KG1 (cell line): ENCODE measurements at regions not wholly inside any gene's neighbourhood (a gene's known extent, or its start where the extent isn't known, plus 50 kb on each side); places are given as distances from the start of the nearest gene placed in this dataset.

Experiments
- DNase-seq: peaks from one replicate; lab custom pipeline; 2025; lab: John Stamatoyannopoulos, UW

- DNase-seq = no peak
Measured at GRCh38 chr4:124469981-124470380, 242.6 kb downstream of the ANKRD50 start.

DNA sequence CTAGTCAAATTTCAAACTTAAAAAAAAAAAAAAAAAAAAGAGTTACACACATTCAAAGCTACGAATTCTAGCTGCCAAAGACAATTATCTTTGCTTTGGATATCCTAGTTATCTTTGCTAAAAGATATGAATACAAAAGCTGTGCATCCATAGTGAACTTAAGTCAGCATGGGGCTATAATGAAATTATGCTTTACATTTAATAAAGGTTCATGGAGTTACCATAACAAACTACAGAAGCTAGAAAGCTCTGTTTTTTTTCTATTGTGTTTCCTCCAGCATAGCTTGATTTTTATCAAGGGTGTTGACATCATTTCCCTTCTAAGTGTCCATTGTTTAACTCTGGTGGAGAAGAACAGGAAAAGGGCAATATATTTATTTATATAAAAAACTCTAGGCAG, 234.1 kb downstream of the ANKRD50 start:
- DNase-seq = no peak

GRCh38 chr4:124480061-124480460, 232.5 kb downstream of the ANKRD50 start:
- no peak for DNase-seq

DNA sequence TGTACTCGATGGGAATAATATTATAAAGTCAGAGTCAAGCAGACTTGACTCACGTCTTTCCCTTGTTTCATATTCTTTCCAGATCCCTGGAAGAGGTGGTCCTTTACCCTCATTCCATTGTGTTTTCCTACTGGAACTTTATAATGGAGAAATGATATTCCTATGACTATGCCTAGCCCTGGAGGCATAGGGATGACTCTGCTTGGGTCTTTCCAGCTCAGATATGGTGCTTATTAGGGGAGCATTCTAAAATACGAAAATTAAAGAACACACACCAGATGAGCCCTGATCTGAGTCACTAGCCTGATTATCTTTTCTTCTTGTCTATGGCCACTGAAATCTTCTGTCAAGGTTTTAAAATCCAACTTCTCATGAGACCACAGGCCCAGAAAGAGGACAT, 231.4 kb downstream of the ANKRD50 start:
- DNase-seq = no peak

DNA sequence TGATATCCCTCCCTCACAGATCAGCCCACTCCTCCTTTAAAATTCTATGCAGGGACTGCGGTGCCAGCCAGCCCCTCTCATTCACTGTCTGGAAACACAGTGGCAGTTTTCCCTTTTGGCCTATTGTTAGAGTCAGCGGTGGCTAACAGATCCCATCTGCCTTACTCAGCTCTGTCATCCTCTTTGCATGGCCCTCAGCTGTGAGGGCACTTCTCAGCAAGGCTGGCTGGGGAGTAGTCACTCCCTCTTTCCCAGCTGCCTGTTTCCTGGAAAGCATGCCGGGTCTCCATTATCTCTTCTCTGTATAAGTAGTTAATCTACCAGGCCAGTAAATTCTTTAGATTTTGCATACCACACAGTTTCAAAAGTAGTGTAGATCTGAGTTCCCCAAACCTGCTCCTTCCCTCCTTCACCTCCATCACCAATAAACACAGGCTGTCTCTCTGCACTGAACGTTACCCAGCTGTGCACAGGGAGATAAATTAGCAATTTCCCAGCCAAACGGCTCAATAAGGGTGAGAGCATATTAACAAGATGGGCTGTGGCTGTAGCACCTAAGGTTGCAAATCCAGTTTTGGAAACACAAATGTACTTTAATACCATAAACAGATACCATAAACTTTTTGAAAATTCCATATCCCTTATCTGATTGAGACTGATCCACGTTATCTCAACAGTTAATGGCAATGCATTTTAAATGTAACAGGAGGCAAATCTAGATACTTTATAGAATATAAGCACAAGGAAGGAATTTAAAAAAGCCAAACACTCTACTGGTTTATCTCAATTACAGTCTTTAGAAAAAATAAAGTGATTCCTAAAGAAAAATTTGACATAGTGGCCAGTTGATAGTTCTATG, 229.3 kb downstream of the ANKRD50 start:
- DNase-seq = no peak

DNA sequence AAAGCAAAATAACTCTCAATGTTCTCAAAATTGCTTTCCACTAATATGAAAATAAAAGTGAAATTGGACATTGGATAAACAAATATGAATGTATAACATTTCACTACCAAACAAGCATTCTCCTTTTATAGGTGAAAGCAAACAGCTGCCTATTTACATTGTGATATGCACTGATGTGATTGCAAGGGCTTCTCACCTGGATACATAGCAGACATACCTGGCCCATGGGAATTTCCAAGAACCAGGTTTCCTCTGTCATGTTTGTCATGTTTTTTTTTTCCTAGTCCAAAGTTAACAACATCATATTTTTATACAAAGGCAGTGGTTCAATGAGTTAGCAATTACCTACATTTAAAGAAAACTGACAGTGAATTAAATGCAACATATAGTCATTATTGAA, 228.5 kb downstream of the ANKRD50 start:
- no peak for DNase-seq

DNA sequence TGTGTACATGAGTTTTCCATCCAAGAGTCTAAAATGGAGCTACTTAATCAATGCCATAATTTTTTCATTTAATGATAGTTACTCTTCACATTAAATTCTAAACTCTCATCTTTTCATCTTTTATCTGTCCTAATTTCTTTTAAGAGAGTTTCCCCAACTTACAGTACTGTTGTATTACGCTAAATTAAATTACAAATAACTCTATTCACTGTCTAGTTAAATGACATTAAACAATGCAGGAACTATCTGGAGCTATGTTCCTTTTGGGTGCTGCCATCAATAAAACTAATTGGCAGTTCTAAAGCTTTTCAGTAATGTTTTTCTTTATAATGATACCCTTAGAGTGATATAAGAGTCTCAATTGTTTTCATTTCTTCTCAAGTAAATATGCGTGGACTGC, 227.6 kb downstream of the ANKRD50 start:
- DNase-seq = no peak

DNA sequence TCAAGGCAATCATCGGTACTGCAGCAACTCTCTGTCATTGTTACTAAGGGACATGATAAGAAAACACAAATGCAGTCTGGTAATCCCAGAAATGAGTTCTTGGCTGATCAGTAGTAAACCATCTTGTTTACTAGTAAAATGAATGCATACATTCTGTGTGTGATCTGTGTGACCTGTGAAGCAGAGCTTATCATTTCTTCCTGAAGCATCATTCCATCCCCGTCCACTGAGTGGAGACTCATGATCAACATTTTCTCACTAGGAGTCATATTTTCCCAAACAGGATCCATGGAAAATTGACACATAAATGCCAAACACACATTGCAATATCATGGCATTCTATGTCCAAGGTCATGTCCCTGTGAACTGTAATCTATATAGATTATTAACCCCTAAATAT, 226.1 kb downstream of the ANKRD50 start:
- no peak for DNase-seq

DNA sequence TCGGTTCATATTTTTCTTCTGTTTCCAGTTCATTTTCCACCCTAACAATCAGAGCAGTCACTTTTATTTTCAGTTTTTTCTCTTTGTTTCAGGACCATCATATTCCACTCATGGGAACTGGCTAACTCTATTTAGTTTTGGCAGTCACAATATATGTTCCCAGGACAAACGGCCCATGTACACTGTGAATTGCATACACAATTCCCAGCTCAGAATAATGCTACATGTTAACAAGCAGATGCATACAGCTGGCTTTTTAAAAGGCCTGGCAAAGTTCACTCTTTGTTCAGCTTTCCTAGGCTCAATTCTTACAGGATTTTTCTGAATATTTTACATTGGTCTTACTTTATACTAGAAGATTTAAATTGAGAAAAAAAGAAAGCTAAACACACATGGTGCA, 224.9 kb downstream of the ANKRD50 start:
- DNase-seq = no peak

DNA sequence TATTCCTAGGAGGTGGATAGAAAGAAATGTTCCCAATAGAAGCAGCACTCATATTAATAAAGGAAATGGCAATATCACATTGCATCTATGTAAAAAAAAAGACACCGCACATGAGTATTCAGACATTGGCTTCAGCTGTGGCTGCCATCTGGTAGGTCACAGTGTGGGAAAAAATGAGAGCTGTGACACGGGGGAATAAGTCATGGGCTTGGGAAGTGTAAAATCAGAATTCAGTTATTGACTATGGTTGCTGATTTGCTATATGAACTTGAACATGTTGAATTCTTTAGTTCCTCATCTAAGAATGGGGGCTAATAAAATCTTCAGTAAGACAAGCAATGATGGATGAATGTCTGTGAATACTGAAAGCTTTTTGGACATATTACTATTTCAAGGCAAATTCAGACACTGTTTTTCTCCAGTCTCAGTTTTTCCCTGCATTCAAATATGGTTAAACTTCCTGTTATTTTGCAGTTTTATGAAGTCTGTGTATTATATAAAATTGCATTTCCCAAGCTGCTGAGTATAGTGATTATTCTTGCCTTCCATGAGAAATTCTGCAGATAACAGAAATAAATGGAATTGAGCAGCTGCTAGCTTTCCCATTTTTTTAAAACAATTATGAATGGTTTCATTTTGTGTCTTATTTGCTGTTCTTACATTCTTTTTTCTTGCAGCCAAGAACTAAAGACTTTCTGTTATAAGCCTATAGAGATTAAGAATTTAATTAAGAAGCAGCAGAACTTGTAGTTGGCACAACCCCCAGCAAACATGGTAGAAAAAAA, 221.0 kb downstream of the ANKRD50 start:
- no peak for DNase-seq

DNA sequence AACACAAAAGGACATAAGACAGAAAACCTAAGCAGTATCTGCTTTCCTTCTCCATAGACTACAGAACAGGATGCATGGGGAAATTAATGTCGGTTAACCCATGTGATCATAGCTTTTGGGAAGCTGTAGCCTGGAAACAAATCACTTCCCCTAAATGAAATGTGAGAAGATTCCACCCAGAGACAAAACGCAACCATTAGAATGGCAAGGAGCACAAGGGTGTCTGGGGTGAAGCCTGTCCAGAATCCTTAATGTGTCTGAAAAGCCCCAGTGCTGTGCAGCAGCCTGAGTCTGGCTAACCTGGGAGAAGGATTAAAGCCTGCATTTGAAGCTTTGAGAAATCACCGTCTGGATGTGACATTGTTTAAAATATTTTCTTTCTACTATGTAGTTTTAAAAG, 213.3 kb downstream of the ANKRD50 start:
- DNase-seq = no peak

DNA sequence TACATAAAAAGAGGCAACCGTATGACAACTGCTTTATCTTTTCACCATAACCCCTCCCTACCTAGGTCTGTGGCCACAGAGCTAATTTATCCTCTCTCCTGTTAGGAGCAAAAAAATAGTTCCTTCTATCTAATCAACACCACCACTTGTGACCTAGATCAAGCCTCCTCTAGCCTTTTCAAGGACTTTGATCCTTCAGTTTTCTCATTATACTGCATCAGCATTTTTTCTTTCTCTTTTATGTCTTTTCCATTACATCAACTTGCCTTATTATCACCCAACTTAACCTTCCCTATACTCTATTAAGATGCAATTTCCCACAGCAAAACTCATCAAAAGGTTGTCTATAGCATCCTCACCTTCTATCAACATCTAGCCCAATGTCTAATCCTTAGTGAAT, 211.0 kb downstream of the ANKRD50 start:
- no peak for DNase-seq

DNA sequence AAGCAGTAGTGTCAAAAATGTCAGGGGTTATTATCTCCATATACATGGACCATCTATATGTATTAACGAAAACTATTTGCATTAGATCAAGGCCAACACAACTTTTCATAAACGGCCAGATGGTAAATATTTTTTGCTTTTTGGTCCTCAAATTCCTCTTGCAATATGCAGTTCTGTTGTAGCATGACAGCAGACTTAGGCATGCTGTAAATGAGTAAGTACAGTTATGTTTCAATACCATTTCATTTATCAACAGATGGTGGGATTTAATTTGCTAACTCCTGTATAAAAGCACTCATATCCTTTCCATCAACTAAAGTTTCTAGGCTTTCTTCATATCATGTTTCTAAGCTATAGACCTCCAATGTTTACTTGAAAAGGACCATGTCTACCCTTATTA, 208.1 kb downstream of the ANKRD50 start:
- DNase-seq = no peak

DNA sequence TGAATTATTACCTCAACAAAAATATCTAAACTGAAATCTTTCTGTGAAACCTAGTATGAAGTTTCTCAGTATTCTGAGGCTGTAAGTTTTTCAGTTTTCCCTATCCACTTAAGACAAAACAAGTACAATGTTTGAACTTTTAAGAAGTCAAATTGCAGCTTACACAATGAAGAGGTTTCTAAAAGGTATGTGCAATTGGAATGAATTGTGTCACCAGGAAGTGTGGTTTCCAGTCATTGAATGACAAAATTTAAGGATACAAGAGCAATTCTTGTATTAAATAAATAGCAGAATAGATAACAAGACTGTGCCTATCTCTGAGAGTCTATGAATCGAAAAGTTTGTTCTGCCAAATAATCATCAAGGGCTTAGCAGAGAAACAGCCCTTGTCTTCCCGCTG, 207.3 kb downstream of the ANKRD50 start:
- DNase-seq = no peak

DNA sequence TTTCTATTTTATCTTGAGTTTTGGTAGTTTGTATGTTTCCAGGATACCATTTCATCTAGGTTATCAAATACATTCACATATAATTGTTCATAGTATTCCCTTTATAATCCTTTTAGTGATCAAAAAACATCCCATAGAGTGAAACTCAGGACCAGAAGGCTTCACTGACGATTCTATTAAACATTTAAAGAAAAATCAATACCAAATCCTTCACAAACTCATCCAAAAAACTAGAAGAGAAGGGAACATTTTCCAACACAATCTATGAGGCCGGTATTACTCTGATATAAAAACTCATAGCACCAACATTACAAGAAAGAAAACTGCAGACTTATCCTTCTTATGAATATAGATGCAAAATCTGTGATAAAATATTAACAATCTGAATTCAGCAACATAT, 203.4 kb downstream of the ANKRD50 start:
- DNase-seq = no peak

DNA sequence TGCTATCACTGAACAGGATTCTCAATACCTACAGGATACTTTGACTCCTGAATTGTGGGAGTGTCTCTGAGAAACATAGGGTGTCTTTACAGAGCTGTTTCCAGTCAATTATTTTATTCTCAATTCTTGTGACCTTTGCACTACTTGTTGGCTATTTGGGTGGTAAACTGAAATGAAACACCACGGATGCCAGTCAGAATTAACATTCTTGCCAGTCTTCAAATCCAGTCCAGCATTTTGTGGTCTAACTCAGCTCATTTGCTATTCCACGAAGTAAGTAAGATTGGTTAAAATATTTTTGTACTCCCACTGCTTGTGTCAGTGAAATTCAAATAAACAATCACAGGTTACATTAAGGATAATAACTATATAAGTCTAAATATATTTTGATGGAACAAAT, 197.9 kb downstream of the ANKRD50 start:
- DNase-seq = no peak

DNA sequence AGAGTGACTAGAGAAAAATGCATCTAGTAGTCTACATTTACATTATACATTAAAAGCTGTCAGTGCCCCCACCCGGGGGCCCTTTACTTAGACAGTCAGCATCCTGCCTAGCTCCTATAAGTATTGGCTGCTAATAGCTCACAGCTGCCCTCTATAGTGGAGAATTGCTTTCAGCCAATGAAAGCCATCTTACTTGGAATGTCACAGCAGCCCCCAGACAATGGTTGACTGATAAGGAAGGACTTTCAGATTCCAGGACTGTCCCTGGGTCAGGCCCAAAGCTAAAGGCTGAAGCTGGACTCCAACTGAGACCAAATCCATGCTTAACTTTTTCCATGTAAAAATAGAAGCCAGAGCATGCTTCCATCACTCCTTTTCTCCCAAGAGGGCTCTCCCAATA, 196.9 kb downstream of the ANKRD50 start:
- DNase-seq = no peak

GRCh38 chr4:124519196-124519595, 193.3 kb downstream of the ANKRD50 start:
- no peak for DNase-seq

DNA sequence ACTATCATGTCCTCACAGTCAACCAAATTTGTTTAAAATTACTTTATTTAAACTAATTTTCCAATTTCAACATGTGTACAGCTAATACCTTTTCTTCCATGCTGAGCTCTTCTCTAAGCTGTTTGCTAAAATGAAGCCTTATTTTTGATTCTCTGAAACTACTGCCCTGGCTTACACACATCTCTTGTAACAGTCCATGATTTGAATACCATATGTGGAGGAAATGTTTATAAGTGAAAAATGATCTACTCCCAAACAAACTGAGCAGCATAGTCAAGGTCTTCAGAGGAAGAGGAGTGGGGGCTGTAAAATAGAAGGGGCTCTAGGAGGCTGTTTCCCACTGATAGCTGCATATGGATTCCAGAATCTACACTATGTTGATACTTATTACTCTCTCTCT, 188.7 kb downstream of the ANKRD50 start:
- no peak for DNase-seq

- no peak for DNase-seq
Measured at GRCh38 chr4:124525524-124525923, 187.0 kb downstream of the ANKRD50 start.

DNA sequence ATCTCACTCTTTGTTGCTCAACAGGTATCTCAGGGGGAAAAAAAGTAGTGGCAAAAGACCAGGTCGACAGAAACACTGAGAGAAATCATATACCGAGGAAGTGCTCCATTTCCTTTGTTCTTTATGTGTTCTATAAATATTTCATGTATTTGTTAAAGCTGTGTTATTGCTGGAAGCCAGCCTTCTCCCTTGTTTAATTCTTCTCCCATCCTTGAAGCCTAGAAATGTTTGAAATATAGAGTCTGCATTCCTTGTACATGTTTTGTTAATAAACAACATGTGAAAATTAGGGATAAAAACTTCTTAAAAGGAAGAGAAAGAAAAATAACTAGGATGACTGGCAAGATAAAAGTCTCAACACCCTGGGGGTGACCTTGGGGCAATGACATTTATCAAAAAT, 186.2 kb downstream of the ANKRD50 start:
- no peak for DNase-seq

- no peak for DNase-seq
Measured at GRCh38 chr4:124526769-124527168, 185.8 kb downstream of the ANKRD50 start.

DNA sequence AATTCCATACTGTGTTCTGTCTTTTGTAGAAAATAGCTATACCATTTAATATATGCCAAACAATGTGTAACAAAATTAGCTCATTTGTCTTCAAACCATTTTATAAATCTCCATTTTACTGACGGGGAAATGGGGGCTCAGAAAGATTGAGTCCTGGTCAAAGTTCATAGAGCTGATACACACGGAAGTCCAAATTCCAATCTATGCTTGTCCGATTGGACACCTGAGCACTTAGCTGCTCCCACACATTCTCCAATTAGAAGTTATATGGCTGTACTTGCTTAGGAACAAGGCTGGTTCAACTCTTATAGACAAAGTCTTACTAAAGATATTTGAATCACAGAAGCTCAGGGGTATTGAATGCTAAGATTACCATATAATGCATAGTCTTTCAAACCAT, 185.2 kb downstream of the ANKRD50 start:
- no peak for DNase-seq

DNA sequence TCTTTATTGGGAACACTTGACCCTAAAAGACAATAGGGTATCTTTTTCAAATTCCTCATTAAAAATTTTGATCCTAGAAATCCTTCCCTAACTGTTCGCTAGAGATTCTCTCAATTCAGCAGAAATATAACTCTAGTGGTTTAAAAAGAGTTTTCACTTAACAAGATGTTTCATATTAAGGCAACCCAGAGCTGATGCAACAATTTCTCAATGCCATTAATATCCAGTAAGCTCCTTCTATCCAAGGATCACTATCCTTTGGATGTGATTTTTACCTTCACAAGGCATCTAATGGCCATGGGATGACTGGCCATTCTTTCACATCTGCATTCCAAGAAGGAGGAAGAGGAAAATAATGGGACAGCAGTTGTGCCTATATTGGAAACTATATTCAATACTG, 183.4 kb downstream of the ANKRD50 start:
- DNase-seq = no peak
